SU-DHL-6 (cell line): ENCODE measurements at regions not wholly inside any gene's neighbourhood (a gene's known extent, or its start where the extent isn't known, plus 50 kb on each side); places are given as distances from the start of the nearest gene placed in this dataset.

Experiments used
- H2AFZ ChIP-seq: fragments of 200-600 bp; sonication (generic); 2 replicates; pipeline ENCODE4 v1.6.1; 2014; ENCODE audit warnings: low read depth, mild to moderate bottlenecking, moderate library complexity, mixed read lengths, antibody characterized with exemption, low read length; ENCODE audit not compliant: severe bottlenecking
- H3F3A ChIP-seq: fragments of 200-600 bp; shearing (Covaris generic); 2 replicates; pipeline ENCODE4 v1.6.0; 2016; ENCODE audit warnings: antibody characterized with exemption, mild to moderate bottlenecking; ENCODE audit not compliant: insufficient read depth
- H3K27ac ChIP-seq: fragments of 200-600 bp; sonication (generic); 2 replicates; pipeline ENCODE4 v1.5.1; 2016; ENCODE audit warnings: low read depth, mild to moderate bottlenecking, low read length, moderate library complexity, mixed read lengths
- H3K27me3 ChIP-seq: fragments of 200-600 bp; sonication (generic), shearing (Covaris generic); 2 replicates; pipeline ENCODE4 v1.6.0; 2014; ENCODE audit warnings: mild to moderate bottlenecking, low read length
- H3K36me3 ChIP-seq: fragments of 200-600 bp; sonication (generic); 2 replicates; pipeline ENCODE4 v1.6.1; 2014; ENCODE audit warnings: mild to moderate bottlenecking, low read length, mixed read lengths
- H3K4me2 ChIP-seq: fragments of 300-600, 200-600 bp; shearing (Covaris generic), sonication (generic); 2 replicates; pipeline ENCODE4 v1.6.0; 2014; ENCODE audit warnings: low read length, low read depth, mild to moderate bottlenecking; ENCODE audit not compliant: poor library complexity, severe bottlenecking
- H3K4me3 ChIP-seq: fragments of 200-600 bp; sonication (generic); 2 replicates; pipeline ENCODE4 v1.5.1; 2014; ENCODE audit warnings: antibody characterized with exemption, low read length, mild to moderate bottlenecking, mixed read lengths; ENCODE audit not compliant: insufficient read depth, poor library complexity, severe bottlenecking
- H3K79me2 ChIP-seq: fragments of 200-600 bp; sonication (generic); 2 replicates; pipeline ENCODE4 v1.6.1; 2014; ENCODE audit warnings: mild to moderate bottlenecking, low read length, moderate library complexity; ENCODE audit not compliant: insufficient read depth
- H3K9ac ChIP-seq: fragments of 200-600 bp; sonication (generic); 2 replicates; pipeline ENCODE4 v1.7.0; 2014; ENCODE audit warnings: mild to moderate bottlenecking, low read length
- H3K9me2 ChIP-seq: fragments of 200-600 bp; sonication (generic); replicated peaks from 2 replicates; pipeline ENCODE4 v1.6.1; 2014; ENCODE audit warnings: low read length; ENCODE audit not compliant: insufficient read depth
- H3K9me3 ChIP-seq: fragments of 200-600 bp; sonication (generic); 2 replicates; pipeline ENCODE4 v1.6.1; 2014; ENCODE audit warnings: low read length, mixed read lengths; ENCODE audit not compliant: insufficient read depth
- H4K20me1 ChIP-seq: fragments of 200-600 bp; sonication (generic); 2 replicates; pipeline ENCODE4 v1.6.1; 2014; ENCODE audit warnings: low read depth, mild to moderate bottlenecking, antibody characterized with exemption, low read length, moderate library complexity, mixed read lengths
- CTCF ChIP-seq: fragments of 200-600 bp; sonication (generic); IDR thresholded peaks from one replicate; pipeline ENCODE4 v1.5.1; 2017; ENCODE audit warnings: antibody characterized with exemption, mild to moderate bottlenecking, low read length, moderate library complexity; ENCODE audit not compliant: insufficient read depth, poor library complexity, severe bottlenecking
- EZH2phosphoT487 ChIP-seq: fragments of 200-600 bp; sonication (generic), shearing (Covaris generic); conservative IDR thresholded peaks from 2 replicates; pipeline ENCODE4 v1.6.1; 2018; ENCODE audit warnings: mild to moderate bottlenecking, antibody characterized with exemption, low read length, moderate library complexity, mixed read lengths

GRCh38 chr1:119226913-119227312, 86.5 kb upstream of the WARS2 start:
- H3K9ac ChIP-seq = no peak overlapping the region
- H3K4me2 ChIP-seq = no peak overlapping the region
- H3K9me2 ChIP-seq = no peaks in the 10 kb centered on the region
- H3K79me2 ChIP-seq = no peaks in the 10 kb centered on the region
- TF ChIP-seq CTCF = no peak
- no peak for TF ChIP-seq EZH2phosphoT487
- H3F3A ChIP-seq = no peaks in the 10 kb centered on the region
- no peak overlapping the region for H3K4me3 ChIP-seq
- no peaks in the 10 kb centered on the region for H4K20me1 ChIP-seq
- no peaks in the 10 kb centered on the region for H3K36me3 ChIP-seq
- no peaks in the 10 kb centered on the region for H3K9me3 ChIP-seq
- H3K27ac ChIP-seq = no peak overlapping the region
- H3K27me3 ChIP-seq = no peaks in the 10 kb centered on the region
- no peak overlapping the region for H2AFZ ChIP-seq

GRCh38 chr1:119227456-119227855, 87.0 kb upstream of the WARS2 start:
- Histone ChIP-seq H3F3A (no peaks in the 10 kb centered on the region), H3K4me2 (no peak overlapping the region), H3K27ac (no peak overlapping the region), H3K9me2 (no peaks in the 10 kb centered on the region), H3K27me3 (no peaks in the 10 kb centered on the region), H4K20me1 (no peaks in the 10 kb centered on the region), H3K79me2 (no peaks in the 10 kb centered on the region), H3K9me3 (no peaks in the 10 kb centered on the region), H2AFZ (no peak overlapping the region), H3K36me3 (no peaks in the 10 kb centered on the region), H3K9ac (no peak overlapping the region), H3K4me3 (no peak overlapping the region)
- TF ChIP-seq EZH2phosphoT487 = no peak
- no peak for TF ChIP-seq CTCF

GRCh38 chr1:119228335-119229080, 88.1 kb upstream of the WARS2 start:
- H3K9ac ChIP-seq = no peak overlapping the region
- H3K4me3 ChIP-seq = no peak overlapping the region
- no peaks in the 10 kb centered on the region for H3K79me2 ChIP-seq
- no peaks in the 10 kb centered on the region for H3K9me2 ChIP-seq
- H3K27me3 ChIP-seq = no peaks in the 10 kb centered on the region
- no peaks in the 10 kb centered on the region for H3K36me3 ChIP-seq
- no peak for TF ChIP-seq CTCF
- TF ChIP-seq EZH2phosphoT487 = no peak
- no peaks in the 10 kb centered on the region for H3F3A ChIP-seq
- H2AFZ ChIP-seq = no peak overlapping the region
- no peaks in the 10 kb centered on the region for H3K9me3 ChIP-seq
- no peaks in the 10 kb centered on the region for H4K20me1 ChIP-seq
- no peak overlapping the region for H3K4me2 ChIP-seq
- no peak overlapping the region for H3K27ac ChIP-seq
